ENCODE measurements at regions not wholly inside any gene's neighbourhood (a gene's known extent, or its start where the extent isn't known, plus 50 kb on each side); places are given as distances from the start of the nearest gene placed in this dataset.
"Not testable (repeated sequence)": the region's sequence is repeated elsewhere in the genome, so short reads cannot be mapped to it uniquely, and the experiment has no call there.

DNA sequence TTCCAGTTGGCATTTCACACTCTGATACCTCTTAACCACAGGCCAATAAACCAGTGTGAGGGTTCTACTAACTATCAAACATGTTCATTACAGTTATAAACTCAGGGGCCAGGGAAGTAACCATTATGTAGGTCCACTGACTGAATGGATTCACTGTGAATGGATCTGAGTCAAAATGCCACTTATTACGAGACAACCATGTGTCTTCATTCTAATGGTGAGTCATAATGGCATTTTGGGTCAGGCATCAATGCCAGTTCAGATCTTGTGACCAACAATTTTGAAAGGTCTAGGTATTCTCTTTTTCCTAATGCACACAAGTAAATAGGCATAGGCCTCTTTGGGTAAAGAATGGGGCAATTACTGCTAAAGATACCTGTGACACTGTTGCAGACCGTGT is 112.2 kb upstream of the HEY2 start:
- Histone ChIP-seq H3K27me3 (no peaks in the 10 kb centered on the region), H3K27ac (no peak overlapping the region), H3K4me3 (no peak overlapping the region), H3K36me3 (no peaks in the 10 kb centered on the region), H3K9me3 (no peaks in the 10 kb centered on the region), H3K4me1 (no peaks in the 10 kb centered on the region)
- TF ChIP-seq, protein P1, sequence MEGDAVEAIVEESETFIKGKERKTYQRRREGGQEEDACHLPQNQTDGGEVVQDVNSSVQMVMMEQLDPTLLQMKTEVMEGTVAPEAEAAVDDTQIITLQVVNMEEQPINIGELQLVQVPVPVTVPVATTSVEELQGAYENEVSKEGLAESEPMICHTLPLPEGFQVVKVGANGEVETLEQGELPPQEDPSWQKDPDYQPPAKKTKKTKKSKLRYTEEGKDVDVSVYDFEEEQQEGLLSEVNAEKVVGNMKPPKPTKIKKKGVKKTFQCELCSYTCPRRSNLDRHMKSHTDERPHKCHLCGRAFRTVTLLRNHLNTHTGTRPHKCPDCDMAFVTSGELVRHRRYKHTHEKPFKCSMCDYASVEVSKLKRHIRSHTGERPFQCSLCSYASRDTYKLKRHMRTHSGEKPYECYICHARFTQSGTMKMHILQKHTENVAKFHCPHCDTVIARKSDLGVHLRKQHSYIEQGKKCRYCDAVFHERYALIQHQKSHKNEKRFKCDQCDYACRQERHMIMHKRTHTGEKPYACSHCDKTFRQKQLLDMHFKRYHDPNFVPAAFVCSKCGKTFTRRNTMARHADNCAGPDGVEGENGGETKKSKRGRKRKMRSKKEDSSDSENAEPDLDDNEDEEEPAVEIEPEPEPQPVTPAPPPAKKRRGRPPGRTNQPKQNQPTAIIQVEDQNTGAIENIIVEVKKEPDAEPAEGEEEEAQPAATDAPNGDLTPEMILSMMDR (IDR thresholded peaks at IDR 0.05): no peak
- DNase-seq (ENCODE audit: low spot score): no peak

DNA sequence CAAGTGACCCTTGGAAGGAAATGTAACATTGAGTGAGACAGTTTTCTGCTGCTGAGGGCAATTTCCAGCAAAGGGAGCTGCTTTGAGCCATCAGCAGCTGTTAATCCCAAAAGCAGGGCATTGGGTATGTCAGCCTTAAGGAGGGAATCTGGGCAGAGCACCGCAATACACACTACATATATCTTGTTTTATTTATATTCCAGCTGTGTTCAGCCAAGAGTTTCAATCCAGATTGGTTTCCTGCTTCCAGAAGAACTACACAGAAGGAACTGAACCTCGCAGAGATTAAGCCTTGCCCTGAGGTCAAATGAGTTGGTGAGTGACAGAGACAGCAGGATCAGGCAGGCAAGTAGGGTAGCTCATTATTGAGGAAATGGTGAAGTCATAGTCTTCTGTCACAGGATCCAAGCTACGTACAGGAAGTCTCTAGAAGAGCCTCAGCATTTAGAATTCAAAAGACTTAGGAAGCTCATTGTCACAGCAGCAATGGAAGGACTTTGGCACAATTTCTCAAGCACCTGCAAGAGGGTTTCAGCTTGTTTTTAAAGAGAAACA is 109.9 kb upstream of the HEY2 start:
- TF ChIP-seq, protein P1 (IDR thresholded peaks at IDR 0.05): no peak
- no peaks in the 10 kb centered on the region for H3K4me1 ChIP-seq
- no peaks in the 10 kb centered on the region for H3K9me3 ChIP-seq
- H3K27me3 ChIP-seq: no peaks in the 10 kb centered on the region
- H3K36me3 ChIP-seq: no peaks in the 10 kb centered on the region
- no peak overlapping the region for H3K27ac ChIP-seq
- no peak overlapping the region for H3K4me3 ChIP-seq
- no peak for DNase-seq (ENCODE audit: low spot score)

- DNase-seq (ENCODE audit: low spot score): no peak
- no peaks in the 10 kb centered on the region for H3K27me3 ChIP-seq
- no peaks in the 10 kb centered on the region for H3K4me1 ChIP-seq
- H3K36me3 ChIP-seq: no peaks in the 10 kb centered on the region
- no peak overlapping the region for H3K27ac ChIP-seq
- H3K9me3 ChIP-seq: no peaks in the 10 kb centered on the region
- TF ChIP-seq, protein P1 (IDR thresholded peaks at IDR 0.05): no peak
- no peak overlapping the region for H3K4me3 ChIP-seq
Observed at GRCh38 chr6:125640441-125641150, 108.8 kb upstream of the HEY2 start.

DNA sequence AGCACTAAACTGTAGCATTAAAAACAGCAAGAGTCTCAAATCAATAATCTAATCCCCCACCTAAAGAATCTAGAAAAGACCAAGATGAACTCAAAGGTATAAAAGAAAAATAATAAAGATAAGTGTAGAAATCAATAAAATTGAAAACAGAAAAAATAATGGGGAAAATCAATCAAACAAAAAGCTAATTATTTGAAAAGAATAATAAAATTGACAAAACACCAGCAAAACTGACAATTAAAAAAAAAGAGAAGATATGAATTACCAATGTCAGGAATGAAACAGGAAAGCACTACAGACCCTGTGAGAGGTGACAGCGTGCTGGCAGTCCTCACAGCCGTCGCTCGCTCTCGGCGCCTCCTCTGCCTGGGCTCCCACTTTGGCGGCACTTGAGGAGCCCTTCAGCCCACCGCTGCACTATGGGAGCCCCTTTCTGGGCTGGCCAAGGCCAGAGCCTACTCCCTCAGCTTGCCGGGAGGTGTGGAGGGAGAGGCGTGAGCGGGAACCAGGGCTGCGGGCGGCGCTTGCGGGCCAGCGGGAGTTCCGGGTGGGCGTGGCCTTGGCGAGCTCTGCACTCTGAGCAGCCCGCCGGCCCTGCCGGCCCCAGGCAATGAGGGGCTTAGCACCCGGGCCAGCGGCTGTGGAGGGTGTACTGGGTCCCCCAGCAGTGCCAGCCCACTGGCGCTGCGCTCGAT is 105.3 kb upstream of the HEY2 start:
- DNase-seq (ENCODE audit: low spot score): not testable (repeated sequence)

DNA sequence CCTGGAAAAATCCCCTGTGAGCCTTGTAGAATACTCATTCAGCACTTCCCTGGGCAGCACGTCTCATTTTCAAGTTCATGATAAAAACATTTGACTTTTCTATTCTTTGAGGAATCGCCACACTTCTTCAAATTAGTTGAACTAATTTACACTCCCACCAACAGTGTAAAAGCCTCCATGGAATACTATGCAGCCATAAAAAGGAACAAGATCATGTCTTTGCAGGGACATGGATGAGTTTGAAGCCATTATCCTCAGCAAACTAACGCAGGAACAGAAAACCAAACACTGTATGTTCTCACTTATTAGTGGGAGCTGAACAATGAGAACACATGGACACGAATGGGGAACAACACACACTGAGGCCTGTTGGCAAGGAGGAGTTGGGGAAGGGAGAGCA is 102.0 kb upstream of the HEY2 start:
- Histone ChIP-seq H3K27ac (no peak overlapping the region), H3K4me3 (no peak overlapping the region), H3K9me3 (no peaks in the 10 kb centered on the region), H3K27me3 (no peaks in the 10 kb centered on the region), H3K36me3 (no peaks in the 10 kb centered on the region), H3K4me1 (no peaks in the 10 kb centered on the region)
- no peak for DNase-seq (ENCODE audit: low spot score)
- TF ChIP-seq, protein P1 (IDR thresholded peaks at IDR 0.05): no peak

More for the DNA sequence above, 105.3 kb upstream of the HEY2 start:
- not testable (repeated sequence) for H3K27me3 ChIP-seq, H3K36me3 ChIP-seq, H3K27ac ChIP-seq, H3K4me1 ChIP-seq, H3K4me3 ChIP-seq, H3K9me3 ChIP-seq

DNA sequence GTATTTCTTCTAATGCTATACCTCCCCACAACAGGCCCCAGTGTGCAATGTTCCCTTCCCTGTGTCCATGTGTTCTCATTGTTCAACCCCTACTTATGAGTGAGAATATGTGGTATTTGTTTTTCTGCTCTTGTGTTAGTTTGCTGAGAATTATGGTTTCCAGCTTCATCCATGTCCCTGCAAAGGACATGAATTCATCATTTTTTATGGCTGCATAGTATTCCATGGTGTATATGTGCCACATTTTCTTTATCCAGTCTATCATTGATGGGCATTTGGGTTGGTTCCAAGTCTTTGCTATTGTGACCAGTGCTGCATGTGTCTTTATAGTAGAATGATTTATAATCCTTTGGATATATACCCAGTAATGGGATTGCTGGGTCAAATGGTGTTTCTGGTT is 95.7 kb upstream of the HEY2 start:
- not testable (repeated sequence) for H3K9me3 ChIP-seq; H3K4me3 ChIP-seq; H3K4me1 ChIP-seq; H3K27ac ChIP-seq; H3K36me3 ChIP-seq; H3K27me3 ChIP-seq; DNase-seq (ENCODE audit: low spot score)

Data from right atrium auricular region (tissue), 2 donors.